ENCODE measurements at regions not wholly inside any gene's neighbourhood (a gene's known extent, or its start where the extent isn't known, plus 50 kb on each side); places are given as distances from the start of the nearest gene placed in this dataset.

GRCh38 chr15:66936109-66936860 lies 129.1 kb upstream of the SMAD3 start:
- ATAC-seq (no peak), DNase-seq (ENCODE audit: low spot score) (no peak)
- H3K27ac Mint-ChIP-seq, result no peak overlapping the region
- no peak for TF ChIP-seq USF1 (CRISPR knock-in tag; IDR thresholded peaks at IDR 0.05)
- no peak for TF ChIP-seq ZMAT4 (CRISPR knock-in tag; IDR thresholded peaks at IDR 0.05)
- no peak for TF ChIP-seq RORB (CRISPR knock-in tag; IDR thresholded peaks at IDR 0.05)
- TF ChIP-seq ZBTB43 (CRISPR knock-in tag; IDR thresholded peaks at IDR 0.05), result no peak
- TF ChIP-seq NFE2L1 (CRISPR knock-in tag; IDR thresholded peaks at IDR 0.05), result no peak
- TF ChIP-seq HMGXB4 (CRISPR knock-in tag; IDR thresholded peaks at IDR 0.05), result no peak
- TF ChIP-seq MXD4 (CRISPR knock-in tag; IDR thresholded peaks at IDR 0.05; ENCODE audit: borderline replicate concordance), result no peak
- TF ChIP-seq ZNF317 (CRISPR knock-in tag; IDR thresholded peaks at IDR 0.05; ENCODE audit: borderline replicate concordance, low read depth), result no peak
- no peak for TF ChIP-seq FOXP1 (CRISPR knock-in tag; IDR thresholded peaks at IDR 0.05; ENCODE audit: borderline replicate concordance)
- TF ChIP-seq NFYB (CRISPR knock-in tag; conservative IDR thresholded peaks at IDR 0.05; ENCODE audit: low read depth), result no peak
- TF ChIP-seq AR (CRISPR knock-in tag; IDR thresholded peaks at IDR 0.05), result no peak
- no peak for TF ChIP-seq SMAD3 (CRISPR knock-in tag; IDR thresholded peaks at IDR 0.05; ENCODE audit: borderline replicate concordance)
- no peak for TF ChIP-seq HMGA2 (CRISPR knock-in tag; IDR thresholded peaks at IDR 0.05)
- TF ChIP-seq SOX15 (CRISPR knock-in tag; IDR thresholded peaks at IDR 0.05), result no peak
- TF ChIP-seq ZNF219 (CRISPR knock-in tag; IDR thresholded peaks at IDR 0.05; ENCODE audit: borderline replicate concordance), result no peak
- no peak for TF ChIP-seq STAT6 (CRISPR knock-in tag; conservative IDR thresholded peaks at IDR 0.05; ENCODE audit: low read depth)
- no peak for TF ChIP-seq ELF4 (CRISPR knock-in tag; IDR thresholded peaks at IDR 0.05; ENCODE audit: low read depth)
- CTCF ChIA-PET, result no interaction called here
- peaks cover 16% of the 10 kb centered on the region for H3K4me1 Mint-ChIP-seq
- peaks cover 44% of the 10 kb centered on the region for H3K9me3 Mint-ChIP-seq
- no peaks in the 10 kb centered on the region; the same call in 1 of the 2 replicates for H3K27me3 Mint-ChIP-seq (ENCODE audit: low read depth)
- POLR2A ChIA-PET, result no interaction called here
- no peak overlapping the region for H3K4me3 Mint-ChIP-seq
- H3K36me3 Mint-ChIP-seq, result peaks cover 33% of the 10 kb centered on the region
